Aorta (tissue), 5 donors: ENCODE measurements at regions not wholly inside any gene's neighbourhood (a gene's known extent, or its start where the extent isn't known, plus 50 kb on each side); places are given as distances from the start of the nearest gene placed in this dataset.

ENCODE experiments used
- ATAC-seq: fragments of 200-7000 bp; cut with Tn5 transposase; one replicate; pipeline ENCODE4 v1.9.1; 2022; ENCODE audit warnings: moderate library complexity; ENCODE audit not compliant: low FRiP score
- DNase-seq, 2 donors: peaks; one replicate each; pipeline ENCODE4 v3.0.0-alpha.2; 2020
- H3K27ac ChIP-seq, 2 donors: one replicate each; pipeline ENCODE4 v1.5.1; 2013; ENCODE audit warnings: low read length in 2 of 2, mild to moderate bottlenecking in 2 of 2, moderate library complexity in 2 of 2, control low read depth in 1 of 2, inconsistent platforms in 1 of 2, low read depth in 1 of 2
- H3K27me3 ChIP-seq, 2 donors: one replicate each; pipeline ENCODE4 v1.6.1; 2013; ENCODE audit warnings: control low read depth in 1 of 2, low read length in 1 of 2, mild to moderate bottlenecking in 1 of 2, moderate library complexity in 1 of 2; ENCODE audit not compliant: insufficient read depth in 2 of 2, control insufficient read depth in 1 of 2
- H3K36me3 ChIP-seq, 2 donors: one replicate each; pipeline ENCODE4 v1.6.1; 2013; ENCODE audit warnings: control low read depth in 1 of 2, low read length in 1 of 2, mild to moderate bottlenecking in 1 of 2; ENCODE audit not compliant: insufficient read depth in 2 of 2, control insufficient read depth in 1 of 2
- H3K4me1 ChIP-seq, 2 donors: one replicate each; pipeline ENCODE4 v1.6.1; 2013; ENCODE audit warnings: low read length in 2 of 2, control low read depth in 1 of 2, mild to moderate bottlenecking in 1 of 2, moderate library complexity in 1 of 2; ENCODE audit not compliant: insufficient read depth in 2 of 2, control insufficient read depth in 1 of 2
- H3K4me3 ChIP-seq, 2 donors: one replicate each; pipeline ENCODE4 v1.5.1; 2013; ENCODE audit warnings: low read length in 2 of 2, control low read depth in 1 of 2, mild to moderate bottlenecking in 1 of 2
- H3K9me3 ChIP-seq: one replicate; pipeline ENCODE4 v1.6.1; 2013; ENCODE audit warnings: mild to moderate bottlenecking, low read length; ENCODE audit not compliant: control insufficient read depth
- WGBS, 2 donors: extraction: QIAGEN DNeasy Blood & Tissue Kit; methylation state at CpG; one replicate each; pipeline ENCODE4 v1.1.7; 2013; 5-methylcytosine and 5-hydroxymethylcytosine counted together
- intact Hi-C, 2 donors: fragments of 100-400 bp; cut with DNase I; formaldehyde crosslinking; loops; one replicate each; pipeline versions ENCODE4 v1.14.2 to v1.15.0; 2022
- donor health status: healthy with polysubstance abuse.
- donor health status: Bipolar disorder and iron deficiency.
- donor health status: DM: no; HTN: no; CAD: no.
- donor health status: DM: no; HTN: no; CAD: no.
- donor health status: DM: yes; HTN: yes; CAD: no.

DNA sequence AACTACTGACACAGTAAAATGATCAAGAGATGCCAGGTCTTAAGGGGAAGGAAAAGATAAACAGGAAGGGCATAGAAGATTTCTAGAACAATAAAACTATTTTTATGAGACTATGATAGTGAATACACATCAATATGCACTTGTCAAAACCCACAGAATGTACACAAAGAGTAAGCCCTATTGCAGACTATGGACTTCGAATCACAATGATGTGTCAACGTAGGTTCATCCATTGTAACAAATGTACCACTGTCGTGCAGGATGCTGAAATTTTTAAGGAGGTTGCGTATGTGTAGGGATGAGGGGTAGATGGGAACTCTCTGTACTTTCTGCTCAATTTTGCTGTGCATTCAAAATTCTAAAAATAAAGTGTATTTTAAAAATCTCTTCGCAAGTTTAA, 171.9 kb downstream of the KLF12 start:
- H3K4me1 ChIP-seq: peaks cover 0 to 12% of the 10 kb centered on the region in 2 donors
- H3K36me3 ChIP-seq: no peaks in the 10 kb centered on the region
- H3K4me3 ChIP-seq: no peak overlapping the region
- H3K27ac ChIP-seq: no peak overlapping the region
- ATAC-seq: no peak
- no peak for DNase-seq
- intact Hi-C loops: no loop called here
- WGBS, 2 donors: 78 to 79% methylated on average over 5 of the region's 5 CpGs
- peaks cover 0 to 2% of the 10 kb centered on the region in 2 donors for H3K27me3 ChIP-seq
- no peaks in the 10 kb centered on the region for H3K9me3 ChIP-seq

DNA sequence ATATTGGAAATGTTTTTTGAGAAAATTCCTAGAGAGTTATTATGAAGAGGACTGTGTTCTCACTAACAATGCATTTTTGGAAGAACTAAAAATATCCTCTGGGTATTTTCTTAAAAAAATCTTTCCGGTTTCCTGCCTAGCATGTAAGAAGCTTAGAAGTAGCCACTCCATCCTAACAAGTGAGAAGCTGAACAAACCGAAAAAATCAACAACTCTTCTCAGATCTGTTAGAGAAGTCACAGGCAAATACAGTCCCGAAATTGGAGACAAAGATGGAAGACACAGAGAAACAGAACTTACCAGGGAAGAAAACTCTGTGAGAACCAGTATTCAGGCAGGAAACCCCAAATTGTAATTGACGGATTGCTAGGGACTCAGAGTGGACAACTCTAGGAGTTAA, 173.0 kb downstream of the KLF12 start:
- no peak for ATAC-seq
- 39 to 40% methylated on average over 4 of the region's 4 CpGs for WGBS, 2 donors
- H3K4me3 ChIP-seq: no peak overlapping the region
- H3K27me3 ChIP-seq: peaks cover 0 to 2% of the 10 kb centered on the region in 2 donors
- intact Hi-C loops: no loop called here
- no peak overlapping the region for H3K27ac ChIP-seq
- no peak for DNase-seq
- H3K4me1 ChIP-seq: peaks cover 2 to 11% of the 10 kb centered on the region in 2 donors
- H3K9me3 ChIP-seq: no peaks in the 10 kb centered on the region
- no peaks in the 10 kb centered on the region for H3K36me3 ChIP-seq

GRCh38 chr13:73960474-73960873, 173.7 kb downstream of the KLF12 start:
- intact Hi-C loops: no loop called here
- no peaks in the 10 kb centered on the region for H3K36me3 ChIP-seq
- H3K27me3 ChIP-seq: peaks cover 0 to 2% of the 10 kb centered on the region in 2 donors
- no peaks in the 10 kb centered on the region for H3K9me3 ChIP-seq
- H3K4me1 ChIP-seq: peaks cover 2 to 15% of the 10 kb centered on the region in 2 donors
- no peak for DNase-seq
- no peak for ATAC-seq
- H3K27ac ChIP-seq: no peak overlapping the region
- 7 to 11% methylated on average over 1 of the region's 1 CpG for WGBS, 2 donors
- no peak overlapping the region for H3K4me3 ChIP-seq

DNA sequence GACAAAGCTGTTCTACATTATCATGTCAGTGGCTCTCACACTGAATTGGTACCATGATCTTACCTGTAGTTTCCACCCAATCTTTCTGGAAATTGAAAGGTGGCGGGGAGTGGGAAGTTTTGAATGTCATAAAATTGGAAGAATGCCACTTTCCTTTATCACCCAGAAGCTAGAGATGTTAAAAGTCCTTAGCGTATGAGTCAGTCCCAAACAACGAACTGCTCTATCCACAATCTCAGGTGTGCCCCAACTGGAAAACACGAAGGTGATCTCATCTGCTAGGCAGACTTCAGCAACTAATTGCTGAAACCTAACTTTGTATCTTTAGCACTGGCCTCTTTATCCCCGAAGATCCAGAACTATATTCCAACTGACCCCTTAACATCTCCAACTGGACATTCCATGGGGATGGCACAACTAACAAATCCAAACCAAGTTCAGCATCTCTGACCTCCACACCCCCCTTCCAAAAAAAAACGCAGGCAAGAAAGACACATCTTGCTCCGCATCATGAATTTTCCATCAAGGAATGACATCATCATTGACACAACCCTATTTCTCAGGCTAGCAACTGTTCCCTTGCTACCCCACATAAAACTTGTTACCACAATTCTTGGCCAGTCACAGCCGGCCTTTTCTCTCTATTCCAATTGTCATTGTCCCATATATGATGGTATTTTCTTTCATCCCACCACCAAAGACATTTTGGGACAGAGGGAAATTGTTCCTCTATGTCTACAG, 175.4 kb downstream of the KLF12 start:
- intact Hi-C loops: loop anchor here in 1 of 2 donors (5.0 kb wide), 1 partner anchor 173 kb away; the partner anchor contains the start of gene KLF12
- no peak for DNase-seq
- 90 to 92% methylated on average over 8 of the region's 8 CpGs for WGBS, 2 donors

DNA sequence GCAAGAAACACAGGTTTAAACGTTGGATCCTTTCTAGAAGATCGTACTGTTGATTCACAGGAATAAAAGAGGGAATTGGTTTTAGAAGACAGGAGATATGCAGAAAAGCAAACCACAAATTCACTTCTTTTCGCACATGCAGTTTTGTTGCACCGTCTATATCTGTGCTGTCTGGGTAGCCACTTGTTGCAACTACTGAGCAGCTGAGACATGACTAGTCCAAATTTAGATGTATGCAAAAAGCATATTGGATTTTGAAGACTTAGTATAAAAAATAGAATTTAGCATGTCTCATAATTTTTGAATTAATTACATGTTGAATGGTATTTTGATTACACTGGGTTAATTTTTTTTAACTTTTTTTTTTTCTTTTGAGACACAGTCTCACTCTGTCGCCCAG, 176.3 kb downstream of the KLF12 start:
- no peak overlapping the region for H3K4me3 ChIP-seq
- WGBS, 2 donors: 96 to 98% methylated on average over 5 of the region's 5 CpGs
- H3K4me1 ChIP-seq: peaks cover 2 to 9% of the 10 kb centered on the region in 2 donors

More for the DNA sequence above, 175.4 kb downstream of the KLF12 start:
- Histone ChIP-seq H3K4me3 (no peak overlapping the region), H3K36me3 (no peaks in the 10 kb centered on the region), H3K9me3 (no peaks in the 10 kb centered on the region), H3K27me3 (no peaks in the 10 kb centered on the region), H3K27ac (no peak overlapping the region), H3K4me1 (peaks cover 2 to 9% of the 10 kb centered on the region in 2 donors)
- no peak for ATAC-seq

GRCh38 chr13:73956795-73957408, 177.3 kb downstream of the KLF12 start:
- DNase-seq (no peak), ATAC-seq (no peak)
- H3K27ac ChIP-seq: no peak overlapping the region
- H3K36me3 ChIP-seq: no peaks in the 10 kb centered on the region
- WGBS, 2 donors: 89 to 100% methylated on average over 1 of the region's 1 CpG
- peaks cover 2 to 9% of the 10 kb centered on the region in 2 donors for H3K4me1 ChIP-seq
- H3K9me3 ChIP-seq: no peaks in the 10 kb centered on the region
- H3K27me3 ChIP-seq: no peaks in the 10 kb centered on the region
- intact Hi-C loops: loop anchor here in 1 of 2 donors (5.0 kb wide), 1 partner anchor 175 kb away; the partner anchor contains the start of gene KLF12
- no peak overlapping the region for H3K4me3 ChIP-seq

More for the DNA sequence above, 176.3 kb downstream of the KLF12 start:
- ATAC-seq (no peak), DNase-seq (no peak)
- Histone ChIP-seq H3K27ac (no peak overlapping the region), H3K27me3 (no peaks in the 10 kb centered on the region), H3K9me3 (no peaks in the 10 kb centered on the region), H3K36me3 (no peaks in the 10 kb centered on the region)
- intact Hi-C loops: loop anchor here in 1 of 2 donors (5.0 kb wide), 1 partner anchor 174 kb away; the partner anchor contains the start of gene KLF12

GRCh38 chr13:73955977-73956500, 178.2 kb downstream of the KLF12 start:
- Histone ChIP-seq H3K4me3 (no peak overlapping the region), H3K4me1 (peaks cover 2 to 9% of the 10 kb centered on the region in 2 donors), H3K9me3 (no peaks in the 10 kb centered on the region), H3K27me3 (no peaks in the 10 kb centered on the region), H3K27ac (no peak overlapping the region), H3K36me3 (no peaks in the 10 kb centered on the region)
- DNase-seq (no peak), ATAC-seq (no peak)
- intact Hi-C loops: loop anchor here in 1 of 2 donors (5.0 kb wide), 1 partner anchor 176 kb away; the partner anchor contains the start of gene KLF12
- 46% methylated on average over 2 of the region's 2 CpGs for WGBS, 2 donors

- no peaks in the 10 kb centered on the region for H3K36me3 ChIP-seq
- intact Hi-C loops: loop anchor here in 1 of 2 donors (5.0 kb wide), 1 partner anchor 177 kb away; the partner anchor contains the start of gene KLF12
- ATAC-seq: no peak
- DNase-seq: no peak
- 92 to 100% methylated on average over 1 of the region's 1 CpG for WGBS, 2 donors
- H3K4me1 ChIP-seq: peaks cover 2 to 9% of the 10 kb centered on the region in 2 donors
- no peak overlapping the region for H3K4me3 ChIP-seq
- no peak overlapping the region for H3K27ac ChIP-seq
- H3K9me3 ChIP-seq: no peaks in the 10 kb centered on the region
- no peaks in the 10 kb centered on the region for H3K27me3 ChIP-seq
Observed at GRCh38 chr13:73954808-73955207, 179.4 kb downstream of the KLF12 start.
